ENCODE measurements at regions not wholly inside any gene's neighbourhood (a gene's known extent, or its start where the extent isn't known, plus 50 kb on each side); places are given as distances from the start of the nearest gene placed in this dataset.

DNA sequence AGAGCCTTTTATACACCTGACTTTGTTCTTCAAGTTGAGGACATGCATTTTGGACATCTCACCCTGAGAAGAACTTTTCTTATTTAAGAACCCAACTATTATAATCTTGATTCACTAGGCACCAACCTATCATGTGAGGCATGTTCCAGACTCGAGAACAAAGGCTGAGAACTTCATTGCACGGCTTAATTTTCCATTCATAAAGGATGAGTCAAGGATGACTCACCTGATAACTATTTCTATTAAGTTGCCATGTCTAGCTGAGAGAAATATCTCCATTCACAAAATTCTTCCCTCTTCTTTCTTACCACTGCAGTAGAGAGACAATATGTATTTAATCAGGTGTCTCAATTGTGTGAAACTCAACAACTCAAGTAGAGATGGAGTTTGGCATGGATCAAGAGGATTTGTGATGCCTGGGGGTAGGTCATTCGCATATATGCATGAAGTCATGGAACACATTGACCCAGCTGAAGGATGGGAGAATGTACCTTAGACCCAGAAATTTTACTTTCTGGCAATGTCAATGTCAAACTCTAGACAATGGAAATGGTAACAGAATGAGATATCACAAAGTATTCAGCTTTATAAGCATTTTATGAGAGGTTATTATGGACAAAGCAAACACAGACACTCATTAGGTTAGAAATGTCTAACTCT lies 173.2 kb upstream of the PRNP start:
- DNase-seq (ENCODE audit: low read depth, low spot score) (peak; percentile 91), ATAC-seq (peak; percentile 78)
- intact Hi-C loops (cut with micrococcal nuclease) = no loop called here
- H3K9me2 ChIP-seq (ENCODE audit: insufficient read depth) = no peaks in the 10 kb centered on the region
- H3K27me3 ChIP-seq (ENCODE audit: insufficient read depth, low read length) = peaks cover 11% of the 10 kb centered on the region; the same call in 1 of the 2 replicates
- H3K79me2 ChIP-seq (ENCODE audit: insufficient read depth, low read length) = no peaks in the 10 kb centered on the region
- H3K9me3 ChIP-seq (ENCODE audit: control insufficient read depth in 1 of 2, insufficient read depth in 1 of 2, low read depth in 1 of 2, low read length in 2 of 2) = peaks cover 0 to 6% of the 10 kb centered on the region in 2 experiments; a peak in 1 of 4 replicates
- peak overlapping the region; percentile 80 for H3K4me2 ChIP-seq (ENCODE audit: low read length)
- peak overlapping the region; percentile 17; the same call in 1 of the 2 replicates for H3K9ac ChIP-seq (ENCODE audit: low read length)
- peak overlapping the region in 1 of 2 experiments; percentile 30; a peak in 2 of 4 replicates for H3K4me3 ChIP-seq (replicated peaks in 1 of 2; ENCODE audit: low read depth in 1 of 2, low read length in 2 of 2)
- peak overlapping the region; percentile 55; the same call in 1 of the 2 replicates for H3K27ac ChIP-seq (ENCODE audit: low read depth, low read length)
- H3K4me1 ChIP-seq (ENCODE audit: control insufficient read depth in 1 of 2, insufficient read depth in 2 of 2, low read length in 2 of 2) = peaks cover 30 to 54% of the 10 kb centered on the region in 2 experiments
- H2AFZ ChIP-seq (ENCODE audit: low read depth, low read length, poor library complexity, severe bottlenecking) = peak overlapping the region; percentile 94
- H4K20me1 ChIP-seq (ENCODE audit: insufficient read depth) = no peaks in the 10 kb centered on the region
- ChIA-PET CTCF (interaction anchor here (1.5 kb wide), 1 partner anchor 223 kb away, joined by 4 read pairs; no protein-coding TSS in a partner anchor), POLR2A (no interaction called here), RAD21 (ENCODE audit: low non-redundant PET in 1 of 2, low total read pairs in 2 of 2, uncharacterized antibody in 2 of 2, unreplicated experiment in 2 of 2) (no interaction called here)
- BruUV-seq (replicated peaks) = no TSS peak
- no peaks in the 10 kb centered on the region for H3K36me3 ChIP-seq (ENCODE audit: control insufficient read depth in 1 of 2, insufficient read depth in 2 of 2, low read length in 2 of 2)
- TF ChIP-seq EZH2phosphoT487 (IDR thresholded peaks at IDR 0.05; ENCODE audit: borderline replicate concordance) (no peak), RAD21 (IDR thresholded peaks at IDR 0.05; ENCODE audit: low read depth) (peak; percentile 14; the same call in 1 of the 2 replicates), ELF1 (IDR thresholded peaks at IDR 0.05; ENCODE audit: borderline replicate concordance, low read depth) (no peak), FOSL1 (IDR thresholded peaks at IDR 0.05; ENCODE audit: low read depth) (peak; percentile 98), JUND (IDR thresholded peaks at IDR 0.05) (peak; percentile 98), YY1 (IDR thresholded peaks at IDR 0.05; ENCODE audit: extremely low read depth, insufficient replicate concordance, low read depth, low read length) (no peak), POLR2A (IDR thresholded peaks at IDR 0.05; ENCODE audit: borderline replicate concordance, extremely low read depth, insufficient read depth, insufficient read length) (no peak), EZH2 (IDR thresholded peaks at IDR 0.05) (no peak), SIN3A (IDR thresholded peaks at IDR 0.05; ENCODE audit: low read depth) (0 out of 2 replicates have a peak, but pooled peaks have one; percentile 68), SRF (IDR thresholded peaks at IDR 0.05; ENCODE audit: low read depth) (peak; percentile 75), CBX3 (IDR thresholded peaks at IDR 0.05; ENCODE audit: low read depth) (peak; percentile 85), CEBPB (IDR thresholded peaks at IDR 0.05; ENCODE audit: low read depth) (peak; percentile 82), ZNF274 (IDR thresholded peaks at IDR 0.05; ENCODE audit: low read depth, low read length) (no peak), ZBTB33 (IDR thresholded peaks at IDR 0.05; ENCODE audit: extremely low read depth, insufficient replicate concordance, low read length) (no peak), SP1 (IDR thresholded peaks at IDR 0.05; ENCODE audit: low read depth) (peak; percentile 83), CTCF (IDR thresholded peaks at IDR 0.05 in 2 of 3, conservative IDR thresholded peaks at IDR 0.05 in 1 of 3; ENCODE audit: borderline replicate concordance in 1 of 3, insufficient read depth in 1 of 3, low read depth in 2 of 3, low read length in 2 of 3) (no peak), REST (IDR thresholded peaks at IDR 0.05; ENCODE audit: low read depth) (no peak), EGR1 (IDR thresholded peaks at IDR 0.05; ENCODE audit: low read depth) (0 out of 2 replicates have a peak, but pooled peaks have one; percentile 7)
- TF ChIP-seq, protein P1, sequence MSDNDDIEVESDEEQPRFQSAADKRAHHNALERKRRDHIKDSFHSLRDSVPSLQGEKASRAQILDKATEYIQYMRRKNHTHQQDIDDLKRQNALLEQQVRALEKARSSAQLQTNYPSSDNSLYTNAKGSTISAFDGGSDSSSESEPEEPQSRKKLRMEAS (IDR thresholded peaks at IDR 0.05) = peak; percentile 56; the same call in 1 of the 2 replicates
- TF ChIP-seq, protein P2, sequence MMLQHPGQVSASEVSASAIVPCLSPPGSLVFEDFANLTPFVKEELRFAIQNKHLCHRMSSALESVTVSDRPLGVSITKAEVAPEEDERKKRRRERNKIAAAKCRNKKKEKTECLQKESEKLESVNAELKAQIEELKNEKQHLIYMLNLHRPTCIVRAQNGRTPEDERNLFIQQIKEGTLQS (IDR thresholded peaks at IDR 0.05) = peak; percentile 84
